GM18502 (cell line): ENCODE measurements at regions not wholly inside any gene's neighbourhood (a gene's known extent, or its start where the extent isn't known, plus 50 kb on each side); places are given as distances from the start of the nearest gene placed in this dataset.
"Not testable (repeated sequence)": the region's sequence is repeated elsewhere in the genome, so short reads cannot be mapped to it uniquely, and the experiment has no call there.

Source experiments
- ATAC-seq: cut with Tn5 transposase; IDR thresholded peaks from one replicate; pipeline ENCODE4 v1.9.1; 2021; ENCODE audit warnings: mild to moderate bottlenecking; ENCODE audit not compliant: unreplicated experiment, poor library complexity

- ATAC-seq: no peak
Observed at GRCh38 chr10:121339114-121339513, 259.1 kb downstream of the FGFR2 start.

GRCh38 chr10:121340271-121340831 is 257.9 kb downstream of the FGFR2 start:
- no peak for ATAC-seq

GRCh38 chr10:121351540-121351939 is 246.7 kb downstream of the FGFR2 start:
- ATAC-seq: no peak

- no peak for ATAC-seq
Observed at GRCh38 chr10:121352231-121352855, 245.9 kb downstream of the FGFR2 start.

- no peak for ATAC-seq
Observed at GRCh38 chr10:121355161-121355560, 243.1 kb downstream of the FGFR2 start.

- ATAC-seq: no peak
Observed at GRCh38 chr10:121356183-121356582, 242.1 kb downstream of the FGFR2 start.

GRCh38 chr10:121357401-121357800 is 240.8 kb downstream of the FGFR2 start:
- ATAC-seq: no peak

- no peak for ATAC-seq
Observed at GRCh38 chr10:121362026-121362425, 236.2 kb downstream of the FGFR2 start.

- no peak for ATAC-seq
Observed at GRCh38 chr10:121365566-121365965, 232.7 kb downstream of the FGFR2 start.

GRCh38 chr10:121368347-121369025 is 229.8 kb downstream of the FGFR2 start:
- no peak for ATAC-seq

GRCh38 chr10:121369616-121370015 is 228.6 kb downstream of the FGFR2 start:
- no peak for ATAC-seq

GRCh38 chr10:121371836-121372235 is 226.4 kb downstream of the FGFR2 start:
- ATAC-seq: no peak

- ATAC-seq: no peak
Observed at GRCh38 chr10:121373411-121373810, 224.8 kb downstream of the FGFR2 start.

- no peak for ATAC-seq
Observed at GRCh38 chr10:121374121-121374520, 224.1 kb downstream of the FGFR2 start.

GRCh38 chr10:121375172-121375571 is 223.1 kb downstream of the FGFR2 start:
- ATAC-seq: no peak

GRCh38 chr10:121378251-121378801 is 219.9 kb downstream of the FGFR2 start:
- ATAC-seq: no peak

- ATAC-seq: no peak
Observed at GRCh38 chr10:121379013-121379412, 219.2 kb downstream of the FGFR2 start.

- ATAC-seq: no peak
Observed at GRCh38 chr10:121380211-121380610, 218.0 kb downstream of the FGFR2 start.

GRCh38 chr10:121382029-121382520 is 216.2 kb downstream of the FGFR2 start:
- not testable (repeated sequence) for ATAC-seq

- no peak for ATAC-seq
Observed at GRCh38 chr10:121385136-121385535, 213.1 kb downstream of the FGFR2 start.

- ATAC-seq: no peak
Observed at GRCh38 chr10:121392657-121393056, 205.6 kb downstream of the FGFR2 start.
